ENCODE measurements at regions not wholly inside any gene's neighbourhood (a gene's known extent, or its start where the extent isn't known, plus 50 kb on each side); places are given as distances from the start of the nearest gene placed in this dataset.
"Not testable (repeated sequence)": the region's sequence is repeated elsewhere in the genome, so short reads cannot be mapped to it uniquely, and the experiment has no call there.

DNA sequence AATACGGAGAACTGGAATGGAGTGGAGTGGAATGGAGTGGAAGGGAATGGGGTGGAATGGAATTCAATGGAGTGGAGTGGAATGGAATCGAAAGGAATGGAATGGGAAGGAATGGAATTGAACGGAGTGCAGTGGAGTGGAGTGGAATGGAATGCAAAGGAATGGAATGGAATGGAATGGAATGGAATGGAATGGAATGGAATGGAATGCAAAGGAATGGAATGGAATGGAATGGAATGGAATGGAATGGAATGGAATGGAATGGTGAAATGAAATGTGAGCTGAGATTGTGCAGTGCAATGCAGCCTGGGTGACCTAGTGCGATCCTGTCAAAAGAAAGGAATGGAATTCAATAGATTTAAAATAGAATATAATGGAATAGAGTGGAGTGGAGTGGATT lies 357.3 kb upstream of the WSB1 start:
- not testable (repeated sequence) for DNase-seq

DNA sequence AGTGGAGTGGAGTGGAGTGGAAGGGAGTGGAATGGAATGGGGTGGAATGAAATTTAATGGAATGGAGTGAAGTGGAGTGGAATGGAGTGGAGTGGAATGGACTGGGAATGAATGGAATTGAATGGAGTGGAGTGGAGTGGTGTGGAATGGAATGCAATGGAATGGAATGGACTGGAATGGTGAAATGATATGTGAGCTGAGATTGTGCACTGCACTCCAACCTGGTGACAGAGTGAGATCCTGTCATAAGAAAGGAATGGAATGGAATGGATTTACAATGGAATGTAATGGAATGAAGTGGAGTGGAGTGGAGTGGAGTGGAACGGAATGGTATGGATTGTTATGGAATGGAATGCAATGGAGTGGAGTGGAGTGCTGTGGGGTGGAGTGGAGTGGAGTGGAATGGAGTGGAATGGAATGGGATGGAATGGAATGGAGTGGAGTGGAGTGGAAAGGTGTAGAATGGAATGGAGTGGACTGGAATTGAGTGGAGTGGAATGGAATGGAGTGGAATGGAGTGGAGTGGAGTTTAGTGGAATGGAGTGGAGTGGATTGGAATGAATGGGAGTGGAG lies 356.1 kb upstream of the WSB1 start:
- not testable (repeated sequence) for DNase-seq

- not testable (repeated sequence) for DNase-seq
Observed at GRCh38 chr17:26939755-26940154, 354.2 kb upstream of the WSB1 start.

- DNase-seq = not testable (repeated sequence)
Observed at GRCh38 chr17:26940587-26940986, 353.3 kb upstream of the WSB1 start.

- DNase-seq = no peak
Observed at GRCh38 chr17:26962255-26963162, 331.4 kb upstream of the WSB1 start.

DNA sequence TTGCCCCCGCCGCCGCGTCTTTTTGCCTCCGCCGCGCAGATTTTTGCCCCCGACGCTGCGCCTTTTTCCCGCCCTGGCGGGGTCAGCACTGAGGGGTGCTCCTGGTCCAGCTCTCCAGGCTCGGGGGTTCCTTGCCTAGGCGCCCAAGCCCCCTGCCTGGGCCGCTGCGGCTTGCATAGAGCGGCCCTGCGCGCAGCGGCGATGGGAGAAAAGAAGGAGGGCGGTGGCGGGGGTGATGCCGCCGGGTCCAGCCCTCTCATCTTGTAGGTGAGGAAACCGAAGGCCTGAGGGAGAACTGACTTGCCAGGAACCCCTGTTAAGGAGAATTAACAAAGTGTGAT lies 330.8 kb upstream of the WSB1 start:
- DNase-seq = no peak

DNA sequence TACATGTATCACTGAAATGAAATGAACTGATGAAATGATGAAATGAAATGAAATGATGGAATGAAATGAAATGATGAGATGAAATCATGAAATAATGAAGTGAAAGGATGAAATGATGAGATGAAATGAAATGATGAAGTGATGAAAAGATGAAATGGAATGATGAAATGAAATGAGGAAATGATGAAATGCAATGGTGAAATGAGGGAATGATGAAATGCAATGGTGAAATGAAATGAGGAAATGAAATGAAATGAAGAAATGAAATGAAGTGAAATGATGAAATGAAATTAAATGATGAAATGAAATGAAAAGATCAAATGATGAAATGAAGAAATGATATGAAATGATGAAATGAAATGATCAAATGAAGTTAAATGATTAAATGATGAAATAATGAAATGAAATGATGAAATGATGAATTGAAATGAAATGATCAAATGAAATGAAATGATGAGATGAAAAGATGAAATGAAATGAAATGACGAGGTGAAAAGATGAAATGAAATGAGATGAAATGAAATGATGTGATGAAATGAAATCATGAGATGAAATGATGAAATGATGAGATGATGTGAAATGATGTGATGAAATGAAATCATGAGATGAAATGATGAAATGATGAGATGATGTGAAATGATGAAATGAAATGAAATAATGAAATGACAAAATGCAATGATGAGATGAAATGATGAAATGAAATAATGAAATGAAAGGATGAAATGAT lies 327.9 kb upstream of the WSB1 start:
- DNase-seq = not testable (repeated sequence)

DNA sequence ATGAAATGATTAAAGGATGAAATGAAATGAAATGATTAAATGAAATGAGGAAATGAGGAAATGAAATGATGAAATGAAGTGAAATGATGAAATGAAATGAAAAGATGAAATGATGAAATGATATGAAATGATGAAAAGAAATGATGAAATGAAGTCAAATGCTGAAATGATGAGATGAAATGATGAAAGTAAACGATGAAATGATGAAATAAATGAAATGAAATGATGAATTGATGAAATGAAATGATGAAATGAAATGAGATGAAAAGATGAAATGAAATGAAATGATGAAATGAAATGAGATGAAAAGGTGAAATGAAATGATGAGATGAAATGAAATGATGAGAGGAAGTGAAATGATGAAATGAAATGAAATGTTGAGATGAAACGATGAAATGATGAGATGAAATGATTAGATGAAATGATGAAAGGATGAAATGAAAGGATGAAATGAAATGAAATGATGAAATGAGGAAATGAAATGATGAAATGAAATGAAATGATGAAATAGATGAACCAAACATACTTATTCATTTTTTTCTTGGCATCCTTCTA lies 327.2 kb upstream of the WSB1 start:
- not testable (repeated sequence) for DNase-seq

GRCh38 chr17:26981845-26982425 lies 312.0 kb upstream of the WSB1 start:
- not testable (repeated sequence) for DNase-seq

DNA sequence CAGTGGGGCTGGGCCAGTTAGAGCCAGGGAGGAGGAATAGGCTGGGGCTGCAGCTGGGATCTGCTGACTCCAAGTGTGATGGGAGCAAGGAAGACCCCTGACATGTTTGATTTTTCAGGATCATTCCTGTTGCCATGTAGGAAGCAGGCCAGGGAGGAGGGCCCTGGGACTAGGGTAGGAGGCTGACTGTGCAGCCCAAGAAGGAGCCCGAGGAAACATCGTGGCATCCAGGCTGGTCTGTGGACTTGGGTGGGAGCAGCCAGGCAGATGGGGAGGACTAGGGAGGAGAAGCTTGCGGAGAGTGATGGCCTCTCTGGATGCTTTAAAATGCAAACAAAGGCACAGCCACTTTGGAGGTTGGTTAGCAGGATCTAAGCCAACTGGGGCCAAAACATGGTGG lies 311.4 kb upstream of the WSB1 start:
- DNase-seq = not testable (repeated sequence)

DNA sequence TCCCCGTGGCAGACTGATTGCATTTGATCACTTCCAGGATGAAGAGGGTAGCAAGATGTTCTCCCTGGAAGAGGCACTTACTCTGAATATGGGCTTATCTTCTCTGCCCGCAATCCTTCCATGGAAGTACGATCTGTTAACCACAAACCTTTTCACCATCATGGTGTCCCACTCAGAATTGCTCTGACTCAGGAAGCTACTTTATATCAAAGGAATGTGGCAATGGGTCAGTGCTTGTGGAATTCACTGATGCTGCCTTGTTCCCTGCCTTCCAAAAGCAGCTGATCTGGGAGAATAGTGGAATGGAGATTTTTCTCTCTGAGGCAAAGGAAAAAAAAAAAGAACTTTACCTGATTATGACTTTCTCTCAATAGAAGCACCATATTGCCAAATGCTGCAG lies 306.1 kb upstream of the WSB1 start:
- DNase-seq = not testable (repeated sequence)

GRCh38 chr17:26994648-26995047 lies 299.3 kb upstream of the WSB1 start:
- not testable (repeated sequence) for DNase-seq

DNA sequence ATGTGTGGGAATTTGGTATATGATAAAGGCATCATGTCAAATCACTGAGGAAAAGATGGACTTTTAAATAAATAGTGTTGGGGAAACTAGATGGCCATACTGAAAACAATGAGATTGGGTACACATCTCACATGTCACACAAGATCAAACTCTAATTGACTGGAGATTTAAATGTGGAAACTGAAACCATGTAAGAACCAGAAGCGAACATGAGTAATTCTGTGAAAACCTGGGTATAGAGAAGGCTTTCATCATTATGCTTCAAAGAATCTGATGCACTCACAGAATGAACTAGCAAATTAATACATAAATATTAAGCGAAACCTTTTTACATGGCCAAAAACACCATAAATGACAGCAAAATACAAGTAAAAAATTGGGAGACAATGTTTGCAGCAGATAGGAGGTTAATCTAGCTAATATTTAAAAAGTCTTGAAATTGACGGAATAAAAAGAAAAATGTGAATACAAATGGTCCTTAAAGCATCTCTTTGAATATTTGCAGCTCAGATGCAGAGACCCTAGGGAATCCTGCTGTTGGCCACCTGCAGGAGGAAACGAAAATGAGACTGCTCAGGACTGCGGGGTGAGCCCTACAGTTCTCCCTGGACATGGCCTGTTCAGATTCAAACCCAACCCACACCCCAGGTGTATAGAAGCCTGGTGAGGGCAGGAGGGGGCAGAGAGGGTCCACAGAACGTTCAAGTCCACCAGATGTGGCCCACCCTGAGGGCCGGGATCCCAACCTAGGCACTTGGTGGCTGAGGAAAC lies 297.6 kb upstream of the WSB1 start:
- DNase-seq = not testable (repeated sequence)

- DNase-seq = not testable (repeated sequence)
Observed at GRCh38 chr17:27007734-27008531, 286.0 kb upstream of the WSB1 start.

GRCh38 chr17:27009087-27009486 lies 284.8 kb upstream of the WSB1 start:
- DNase-seq = no peak

- DNase-seq = not testable (repeated sequence)
Observed at GRCh38 chr17:27010138-27010537, 283.8 kb upstream of the WSB1 start.

- not testable (repeated sequence) for DNase-seq
Observed at GRCh38 chr17:27030552-27030951, 263.4 kb upstream of the WSB1 start.

DNA sequence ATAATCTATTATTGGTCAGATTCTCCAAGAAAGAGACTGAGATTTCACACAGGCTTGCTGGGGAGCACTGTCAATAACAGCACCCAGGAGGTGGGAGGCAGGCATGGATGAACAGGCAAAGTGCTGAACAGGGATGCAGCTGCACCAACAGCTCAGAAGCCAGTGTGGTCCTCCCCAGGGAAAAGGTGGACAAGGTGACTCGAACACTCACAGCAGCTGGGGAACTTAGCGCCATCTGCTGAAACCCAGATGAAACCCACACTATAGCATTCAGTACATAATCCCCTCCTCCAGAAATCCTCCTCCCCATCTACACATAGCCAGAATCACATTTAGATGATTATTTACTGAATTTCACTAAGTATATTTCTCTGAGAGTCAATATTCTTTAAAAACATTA lies 255.2 kb upstream of the WSB1 start:
- DNase-seq = no peak

DNA sequence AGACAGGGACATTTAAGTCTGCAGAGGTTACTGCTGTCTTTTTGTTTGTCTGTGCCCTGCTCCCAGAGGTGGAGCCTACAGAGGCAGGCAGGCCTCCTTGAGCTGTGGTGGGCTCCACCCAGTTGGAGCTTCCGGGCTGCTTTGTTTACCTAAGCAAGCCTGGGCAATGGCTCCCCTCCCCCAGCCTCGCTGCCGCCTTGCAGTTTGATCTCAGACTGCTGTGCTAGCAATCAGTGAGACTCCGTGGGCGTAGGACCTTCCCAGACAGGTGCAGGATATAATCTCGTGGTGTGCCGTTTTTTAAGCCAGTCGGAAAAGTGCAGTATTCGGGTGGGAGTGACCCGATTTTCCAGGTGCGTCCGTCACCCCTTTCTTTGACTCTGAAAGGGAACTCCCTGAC lies 248.9 kb upstream of the WSB1 start:
- DNase-seq = not testable (repeated sequence)

- DNase-seq = no peak
Observed at GRCh38 chr17:27049104-27049784, 244.7 kb upstream of the WSB1 start.

DNA sequence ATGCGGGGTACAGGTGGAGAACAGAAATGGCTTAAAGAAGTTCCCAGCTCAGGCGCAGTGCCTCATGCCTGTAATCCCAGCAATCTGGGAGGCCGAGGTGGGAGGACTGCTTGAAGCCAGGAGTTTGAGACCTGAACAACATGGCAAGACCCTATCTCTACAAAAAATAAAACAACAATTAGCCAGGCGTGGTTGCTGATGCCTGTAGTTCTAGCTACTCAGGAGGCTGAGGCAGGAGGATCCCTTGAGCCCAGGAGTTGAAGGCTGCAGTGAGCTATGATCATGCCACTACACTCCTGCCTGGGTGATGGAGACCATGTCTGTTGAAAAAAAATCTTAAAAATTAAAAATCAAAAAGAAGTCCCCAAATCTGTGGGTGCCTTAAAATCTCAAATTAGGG lies 228.3 kb upstream of the WSB1 start:
- DNase-seq = no peak

Data from stimulated activated naive CD4-positive, alpha-beta T cell (primary cell).